ENCODE measurements at regions not wholly inside any gene's neighbourhood (a gene's known extent, or its start where the extent isn't known, plus 50 kb on each side); places are given as distances from the start of the nearest gene placed in this dataset.
A peak's percentile ranks its signal among the peaks of the same experiment; 100 is the strongest.

- ChIA-PET POLR2A (ENCODE audit: partially characterized antibody) (interaction anchor here (0.6 kb wide), 1 partner anchor 740 kb away, joined by 3 read pairs; no protein-coding TSS in a partner anchor), CTCF (ENCODE audit: partially characterized antibody) (no interaction called here)
- H3K9ac ChIP-seq (replicated peaks in 1 of 4; ENCODE audit: extremely low read depth in 1 of 4, low read depth in 3 of 4, low read length in 3 of 4) = no peak overlapping the region
- no peak overlapping the region for H3K4ac ChIP-seq (replicated peaks; ENCODE audit: insufficient read length, low read depth, low read length)
- H3K14ac ChIP-seq (ENCODE audit: insufficient read length) = no peak overlapping the region
- no peak overlapping the region for H4K91ac ChIP-seq (replicated peaks; ENCODE audit: insufficient read length, low read length)
- no peak overlapping the region for H3K18ac ChIP-seq (ENCODE audit: extremely low read depth, low read length)
- H3K27me3 ChIP-seq (replicated peaks in 1 of 4; ENCODE audit: control insufficient read depth in 3 of 4, extremely low read depth in 1 of 4, insufficient read depth in 3 of 4, low read length in 3 of 4) = no peaks in the 10 kb centered on the region
- H3K23me2 ChIP-seq (ENCODE audit: low read depth, low read length) = no peaks in the 10 kb centered on the region; the same call in 1 of the 2 replicates
- H4K8ac ChIP-seq (ENCODE audit: extremely low read depth, insufficient read depth, low read length) = no peak overlapping the region
- H2BK20ac ChIP-seq (ENCODE audit: low read length) = no peak overlapping the region
- no peak overlapping the region for H3K56ac ChIP-seq (replicated peaks; ENCODE audit: insufficient read length, low read depth, low read length)
- no peaks in the 10 kb centered on the region for H3K9me3 ChIP-seq (ENCODE audit: insufficient read depth in 2 of 2, low read depth in 1 of 2, low read length in 1 of 2)
- DNase-seq (ENCODE audit: low read depth in 1 of 2, low spot score in 2 of 2) = no peak
- TF ChIP-seq USF2 (IDR thresholded peaks at IDR 0.05; ENCODE audit: low read length) (no peak), FOSL1 (IDR thresholded peaks at IDR 0.05; ENCODE audit: insufficient read depth, low read depth, low read length) (no peak), TAF7 (optimal IDR thresholded peaks at IDR 0.05; ENCODE audit: borderline replicate concordance, low read depth, low read length) (no peak), JUN (IDR thresholded peaks at IDR 0.05; ENCODE audit: low read depth, low read length) (no peak), TEAD4 (IDR thresholded peaks at IDR 0.05; ENCODE audit: low read depth, low read length) (no peak)
- TF ChIP-seq, protein P1, sequence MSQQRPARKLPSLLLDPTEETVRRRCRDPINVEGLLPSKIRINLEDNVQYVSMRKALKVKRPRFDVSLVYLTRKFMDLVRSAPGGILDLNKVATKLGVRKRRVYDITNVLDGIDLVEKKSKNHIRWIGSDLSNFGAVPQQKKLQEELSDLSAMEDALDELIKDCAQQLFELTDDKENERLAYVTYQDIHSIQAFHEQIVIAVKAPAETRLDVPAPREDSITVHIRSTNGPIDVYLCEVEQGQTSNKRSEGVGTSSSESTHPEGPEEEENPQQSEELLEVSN (IDR thresholded peaks at IDR 0.05) = no peak
- no peak overlapping the region for H2BK12ac ChIP-seq (ENCODE audit: low read depth, low read length)
- H3K4me3 ChIP-seq (ENCODE audit: extremely low read depth in 1 of 4, insufficient read depth in 2 of 4, low read depth in 3 of 4, low read length in 4 of 4) = no peak overlapping the region
- H2AFZ ChIP-seq (ENCODE audit: low read length) = 0 out of 2 replicates have a peak overlapping the region, but pooled peaks have one; percentile 31
- H4K5ac ChIP-seq (ENCODE audit: insufficient read length, low read depth, low read length) = no peak overlapping the region
- H3K27ac ChIP-seq (ENCODE audit: low read depth, low read length) = no peak overlapping the region
- H3K23ac ChIP-seq (ENCODE audit: insufficient read length) = no peak overlapping the region
- H2AK5ac ChIP-seq (ENCODE audit: low read depth, low read length) = no peak overlapping the region
- no peak overlapping the region for H2BK15ac ChIP-seq (ENCODE audit: low read length)
- no peaks in the 10 kb centered on the region for H3K79me1 ChIP-seq (ENCODE audit: low read depth, low read length)
- H3K4me1 ChIP-seq (replicated peaks in 1 of 4; ENCODE audit: control insufficient read depth in 3 of 4, insufficient read depth in 4 of 4, low read length in 3 of 4) = peaks cover 0 to 5% (median 0%) of the 10 kb centered on the region in 4 experiments; a peak in 1 of 7 replicates
- no peaks in the 10 kb centered on the region for H3K79me2 ChIP-seq (ENCODE audit: control insufficient read depth in 1 of 2, insufficient read depth in 2 of 2, low read length in 2 of 2)
- H4K20me1 ChIP-seq (replicated peaks in 1 of 2; ENCODE audit: control insufficient read depth in 1 of 2, insufficient read depth in 2 of 2, low read length in 2 of 2) = no peaks in the 10 kb centered on the region
- H2BK120ac ChIP-seq (replicated peaks; ENCODE audit: low read depth, low read length) = no peak overlapping the region
- no peak for FAIRE-seq
- 85% methylated on average over 4 of the region's 4 CpGs; no CpG with 5 or more reads in 1 of the 2 experiments for WGBS, 2 experiments (ENCODE audit: extremely low coverage in 1 of 2, insufficient coverage in 1 of 2, insufficient read length in 1 of 2, insufficient replicate concordance in 2 of 2, low coverage in 1 of 2, low lambda C conversion rate in 2 of 2, missing lambda C conversion rate in 1 of 2)
- no peak overlapping the region for H2BK5ac ChIP-seq (ENCODE audit: low read depth, low read length)
- H3K4me2 ChIP-seq (ENCODE audit: insufficient read depth in 1 of 2, low read depth in 2 of 2, low read length in 2 of 2) = no peak overlapping the region
- H3K36me3 ChIP-seq (ENCODE audit: control insufficient read depth in 2 of 4, insufficient read depth in 4 of 4, low read length in 3 of 4) = no peaks in the 10 kb centered on the region
Measured at GRCh38 chr7:68529221-68529620, 1069.1 kb upstream of the AUTS2 start.

Measured in H1 (cell line).